Mesothelial cell of epicardium (in vitro differentiated cells): ENCODE measurements at regions not wholly inside any gene's neighbourhood (a gene's known extent, or its start where the extent isn't known, plus 50 kb on each side); places are given as distances from the start of the nearest gene placed in this dataset.
A peak's percentile ranks its signal among the peaks of the same experiment; 100 is the strongest.

Source experiments
- DNase-seq, 2 experiments: peaks; one replicate each; pipeline ENCODE4 v3.0.0; 2021; ENCODE audit warnings: low spot score in 2 of 2; ENCODE audit not compliant: unreplicated experiment in 2 of 2
- H3K27ac Mint-ChIP-seq: 2 replicates; pipeline ENCODE4 v1.8.0; 2021; ENCODE audit warnings: mixed read lengths
- H3K27me3 Mint-ChIP-seq: 2 replicates; pipeline ENCODE4 v1.8.0; 2021; ENCODE audit warnings: low read depth, mixed read lengths
- H3K36me3 Mint-ChIP-seq: 2 replicates; pipeline ENCODE4 v1.8.0; 2021; ENCODE audit warnings: mixed read lengths
- H3K4me1 Mint-ChIP-seq: 2 replicates; pipeline ENCODE4 v1.8.0; 2021; ENCODE audit warnings: mixed read lengths
- H3K4me3 Mint-ChIP-seq: 2 replicates; pipeline ENCODE4 v1.8.0; 2021; ENCODE audit warnings: mild to moderate bottlenecking, moderate library complexity, mixed read lengths
- H3K9me3 Mint-ChIP-seq: 2 replicates; pipeline ENCODE4 v1.8.0; 2021; ENCODE audit warnings: mixed read lengths
- CTCF ChIP-seq: fragments of 200-600 bp; sonication (generic); IDR thresholded peaks from one replicate; pipeline ENCODE4 v1.5.0; 2021; ENCODE audit warnings: antibody characterized with exemption; ENCODE audit not compliant: unreplicated experiment

- peak overlapping the region; percentile 7 for H3K27ac Mint-ChIP-seq
- peaks cover 12% of the 10 kb centered on the region for H3K9me3 Mint-ChIP-seq
- no peaks in the 10 kb centered on the region for H3K27me3 Mint-ChIP-seq
- H3K4me3 Mint-ChIP-seq = no peak overlapping the region
- TF ChIP-seq CTCF = no peak
- no peak for DNase-seq
- H3K36me3 Mint-ChIP-seq = peaks cover 4% of the 10 kb centered on the region
- peaks cover 9% of the 10 kb centered on the region for H3K4me1 Mint-ChIP-seq
Measured at GRCh38 chr2:217722883-217723472, 279.8 kb downstream of the TNS1 start.

- no peak for TF ChIP-seq CTCF
- Mint-ChIP-seq H3K4me1 (peaks cover 11% of the 10 kb centered on the region), H3K4me3 (no peak overlapping the region), H3K27me3 (no peaks in the 10 kb centered on the region), H3K9me3 (peaks cover 12% of the 10 kb centered on the region), H3K27ac (no peak overlapping the region), H3K36me3 (peaks cover 7% of the 10 kb centered on the region)
- no peak for DNase-seq
Measured at GRCh38 chr2:217717646-217718045, 285.1 kb downstream of the TNS1 start.

GRCh38 chr2:217715484-217715883 lies 287.3 kb downstream of the TNS1 start:
- Mint-ChIP-seq H3K27ac (no peak overlapping the region), H3K36me3 (peaks cover 3% of the 10 kb centered on the region), H3K4me1 (peaks cover 20% of the 10 kb centered on the region), H3K4me3 (no peak overlapping the region), H3K9me3 (peaks cover under 1% of the 10 kb centered on the region), H3K27me3 (no peaks in the 10 kb centered on the region)
- DNase-seq = no peak
- no peak for TF ChIP-seq CTCF

- H3K4me3 Mint-ChIP-seq = no peak overlapping the region
- no peak for TF ChIP-seq CTCF
- H3K36me3 Mint-ChIP-seq = peaks cover 3% of the 10 kb centered on the region
- no peaks in the 10 kb centered on the region for H3K27me3 Mint-ChIP-seq
- DNase-seq = no peak
- peak overlapping the region; percentile 65 for H3K27ac Mint-ChIP-seq
- no peaks in the 10 kb centered on the region for H3K9me3 Mint-ChIP-seq
- H3K4me1 Mint-ChIP-seq = peaks cover 32% of the 10 kb centered on the region
Measured at GRCh38 chr2:217714287-217714751, 288.5 kb downstream of the TNS1 start.

GRCh38 chr2:217713395-217714286 lies 289.2 kb downstream of the TNS1 start:
- Mint-ChIP-seq H3K4me3 (no peak overlapping the region), H3K27ac (peak overlapping the region; percentile 79), H3K27me3 (no peaks in the 10 kb centered on the region), H3K9me3 (no peaks in the 10 kb centered on the region), H3K36me3 (peaks cover 3% of the 10 kb centered on the region), H3K4me1 (peaks cover 32% of the 10 kb centered on the region)
- peak; percentile 93 for TF ChIP-seq CTCF
- peak; percentile 57 to 91 for DNase-seq
